DMS79 (cell line): ENCODE measurements at regions not wholly inside any gene's neighbourhood (a gene's known extent, or its start where the extent isn't known, plus 50 kb on each side); places are given as distances from the start of the nearest gene placed in this dataset.
"Not testable (repeated sequence)": the region's sequence is repeated elsewhere in the genome, so short reads cannot be mapped to it uniquely, and the experiment has no call there.

Experiments used
- DNase-seq: peaks from one replicate; lab custom pipeline; 2025; lab: John Stamatoyannopoulos, UW

DNA sequence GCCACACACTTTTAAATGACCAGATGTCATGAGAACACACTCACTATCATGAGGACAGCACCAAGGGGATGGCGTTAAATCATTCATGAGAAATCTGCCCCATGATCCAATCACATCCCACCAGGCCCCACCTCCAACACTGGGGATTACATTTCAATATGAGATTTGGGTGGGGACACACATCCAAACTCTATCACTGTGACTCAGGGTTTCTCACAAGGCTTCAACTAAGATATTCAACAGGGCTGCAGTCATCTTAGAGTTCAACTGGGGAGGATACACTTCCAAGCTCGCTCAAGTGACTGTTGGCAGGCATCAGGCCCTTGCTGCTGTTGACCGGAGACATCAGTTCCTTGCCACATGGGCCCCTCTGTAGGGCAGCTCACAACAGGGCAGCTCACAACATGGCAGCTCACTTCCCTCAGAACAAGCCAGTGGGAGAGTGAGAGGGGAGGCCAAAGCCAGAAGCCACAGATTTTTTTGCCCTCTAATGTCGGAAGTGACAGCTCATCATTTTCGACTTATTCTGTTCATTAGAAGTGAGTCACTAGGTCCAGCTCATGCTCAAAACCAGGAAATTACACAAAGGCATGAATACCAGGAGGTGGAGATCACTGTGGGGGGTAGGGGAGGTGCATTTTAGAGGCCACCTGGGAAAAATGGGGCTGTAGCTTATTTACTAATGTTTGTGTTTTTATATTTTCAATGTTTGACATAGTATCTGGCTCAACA is 50.8 kb upstream of the PTHLH start:
- no peak for DNase-seq

GRCh38 chr12:28024231-28024995 is 51.9 kb upstream of the PTHLH start:
- no peak for DNase-seq

GRCh38 chr12:28025821-28026505 is 53.4 kb upstream of the PTHLH start:
- no peak for DNase-seq

GRCh38 chr12:28026701-28027100 is 54.2 kb upstream of the PTHLH start:
- DNase-seq = peak; percentile 48

DNA sequence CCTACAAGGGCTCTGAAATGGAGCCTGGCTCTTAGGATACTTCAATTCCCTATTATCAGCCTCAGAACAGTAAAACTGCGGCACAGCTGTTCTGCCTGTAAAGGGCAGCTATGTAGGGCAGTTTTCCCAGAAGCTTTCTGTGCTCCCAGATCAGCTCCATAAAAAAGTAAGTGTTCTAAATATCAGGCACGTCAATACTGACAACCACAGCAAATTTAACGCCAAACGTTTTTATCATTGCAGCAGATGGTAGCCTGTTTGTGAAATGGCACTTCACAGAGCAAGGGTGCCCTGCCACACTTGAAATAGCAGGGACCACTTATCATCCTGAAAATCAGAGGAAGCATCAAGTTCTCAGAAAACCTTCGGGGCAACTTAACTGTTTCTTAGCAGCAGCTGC is 54.8 kb upstream of the PTHLH start:
- DNase-seq = peak; percentile 91

- peak; percentile 8 for DNase-seq
Measured at GRCh38 chr12:28027947-28028724, 55.6 kb upstream of the PTHLH start.

- DNase-seq = no peak
Measured at GRCh38 chr12:28032811-28033537, 60.4 kb upstream of the PTHLH start.

GRCh38 chr12:28033538-28033915 is 61.0 kb upstream of the PTHLH start:
- DNase-seq = no peak

- DNase-seq = peak; percentile 3
Measured at GRCh38 chr12:28034271-28034670, 61.7 kb upstream of the PTHLH start.

- DNase-seq = no peak
Measured at GRCh38 chr12:28035500-28035899, 63.0 kb upstream of the PTHLH start.

- DNase-seq = no peak
Measured at GRCh38 chr12:28036940-28037339, 64.4 kb upstream of the PTHLH start.

DNA sequence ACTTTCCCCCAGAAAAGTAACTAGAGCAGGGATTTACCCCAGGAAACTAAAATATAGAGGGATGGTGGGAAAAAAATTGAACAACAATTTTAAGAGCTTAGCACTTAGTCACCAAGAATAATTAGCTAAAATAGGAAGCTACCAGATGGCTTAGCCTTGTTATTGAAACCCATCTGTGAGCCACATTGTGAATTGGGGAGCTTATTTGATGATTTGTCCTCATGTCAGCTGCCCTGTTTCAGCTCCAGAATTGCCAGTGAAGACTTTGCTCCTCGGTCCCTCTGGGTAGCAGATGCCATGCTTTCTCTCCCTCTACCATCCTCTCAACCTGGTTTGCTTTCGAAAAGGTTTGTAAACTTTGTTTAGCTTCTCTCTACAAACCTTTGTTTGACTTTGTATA is 67.7 kb upstream of the PTHLH start:
- DNase-seq = no peak

DNA sequence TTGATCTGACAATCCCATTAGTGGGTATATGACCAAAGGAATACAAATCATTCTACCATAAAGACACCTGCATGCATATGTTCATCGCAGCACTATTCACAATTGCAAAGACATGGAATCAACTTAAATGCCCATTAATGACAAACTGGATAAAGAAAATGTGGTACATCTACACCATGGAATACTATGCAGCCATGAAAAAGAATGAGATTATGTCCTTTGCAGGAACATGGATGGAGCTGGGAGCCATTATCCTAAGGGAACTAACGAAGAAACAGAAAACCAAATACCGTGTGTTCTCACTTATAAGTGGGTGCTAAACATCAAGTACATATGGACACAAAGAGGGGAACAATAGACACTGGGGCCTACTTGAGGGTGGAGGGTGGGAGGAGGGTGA is 74.1 kb upstream of the PTHLH start:
- DNase-seq = not testable (repeated sequence)

DNA sequence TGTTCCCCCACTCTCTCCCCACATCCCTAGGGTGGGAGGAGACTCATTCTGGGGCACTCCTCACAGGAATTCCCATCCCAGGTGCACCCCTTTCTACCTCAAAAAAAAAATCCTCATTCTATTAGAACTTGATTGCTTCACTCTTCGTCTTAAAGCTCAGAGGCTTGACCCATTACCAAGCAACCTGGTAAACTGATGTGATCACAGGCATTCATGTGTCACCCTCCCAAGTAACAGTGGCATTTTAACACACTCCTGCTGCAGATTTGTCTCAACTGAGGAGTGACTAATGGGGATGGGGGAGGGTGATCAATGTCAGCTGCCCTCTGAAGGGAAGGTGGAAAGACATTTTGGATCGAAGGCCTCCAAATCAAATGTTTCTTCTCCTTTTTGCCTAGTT is 78.1 kb upstream of the PTHLH start:
- DNase-seq = no peak

DNA sequence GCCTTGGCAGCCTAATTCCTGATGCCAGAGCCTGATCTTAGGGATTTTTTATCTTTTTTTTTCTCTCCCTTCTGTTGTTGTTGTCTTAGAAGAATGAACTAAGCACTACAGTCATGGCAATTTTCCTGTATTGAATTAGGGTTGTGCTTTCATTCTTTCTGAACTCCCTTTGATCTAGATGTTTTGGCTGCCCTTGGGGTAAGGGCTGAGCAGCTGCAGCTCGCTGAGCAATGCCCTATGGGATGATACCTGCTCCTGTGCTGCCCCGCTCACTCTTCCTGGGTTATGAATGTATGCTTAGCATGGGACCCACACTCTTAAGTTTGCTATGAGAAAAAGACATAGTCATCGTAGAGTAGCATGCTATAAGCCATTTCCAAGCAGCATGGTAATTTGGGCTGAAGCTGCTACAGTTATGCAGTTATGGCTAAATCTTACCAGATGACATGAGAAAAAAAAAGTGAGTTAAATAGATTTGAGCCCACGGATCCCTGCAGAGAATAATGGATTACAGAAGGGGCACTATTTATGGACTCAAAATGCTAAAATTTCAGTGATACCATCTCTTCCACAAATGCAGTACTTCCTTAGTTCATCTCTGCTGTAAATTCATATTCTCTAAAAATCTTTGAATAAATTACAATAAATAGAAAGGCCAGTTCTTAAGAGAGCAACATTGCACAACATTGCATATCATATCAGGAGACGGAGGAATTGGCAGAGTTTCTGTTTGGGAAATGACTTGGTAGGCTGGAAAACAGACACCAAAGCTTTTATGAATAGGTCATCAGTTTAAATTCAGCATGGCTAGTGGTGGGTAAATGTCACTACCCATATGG is 79.2 kb upstream of the PTHLH start:
- no peak for DNase-seq

GRCh38 chr12:28053564-28053963 is 81.0 kb upstream of the PTHLH start:
- DNase-seq = no peak

- no peak for DNase-seq
Measured at GRCh38 chr12:28054583-28054982, 82.0 kb upstream of the PTHLH start.

GRCh38 chr12:28057856-28058615 is 85.5 kb upstream of the PTHLH start:
- no peak for DNase-seq

GRCh38 chr12:28059220-28059619 is 86.7 kb upstream of the PTHLH start:
- no peak for DNase-seq

GRCh38 chr12:28059668-28060067 is 87.1 kb upstream of the PTHLH start:
- DNase-seq = no peak
